PC-9 (cell line): ENCODE measurements at regions not wholly inside any gene's neighbourhood (a gene's known extent, or its start where the extent isn't known, plus 50 kb on each side); places are given as distances from the start of the nearest gene placed in this dataset.

Source experiments
- BruUV-seq: library from RNA; stranded (reverse); fragments of 400-500 nt; replicated peaks from 2 replicates; lab custom pipeline; 2021; lab: Mats Ljungman, UMichigan
- CTCF ChIA-PET: fragments of 300-600 bp; sonication (Branson Sonifier 250); formaldehyde crosslinking; loops from one replicate; lab custom pipeline; 2022; ENCODE audit warnings: antibody characterized with exemption; lab: Charles Lee
- POLR2A ChIA-PET: fragments of 300-600 bp; sonication (Branson Sonifier 250); formaldehyde crosslinking; loops from one replicate; lab custom pipeline; 2022; ENCODE audit warnings: antibody characterized with exemption; ENCODE audit not compliant: unreplicated experiment; lab: Charles Lee
- DNase-seq, 2 experiments: peaks; one replicate each; pipeline versions ENCODE4 v3.0.0 to v3.0.0-alpha.2; 2015 to 2022; ENCODE audit warnings: mixed read lengths in 1 of 2
- H2AFZ ChIP-seq: fragments of 200-600 bp; sonication (generic); 2 replicates; pipeline ENCODE4 v1.8.1; 2017; ENCODE audit warnings: antibody characterized with exemption
- H3F3A ChIP-seq: fragments of 200-600 bp; sonication (generic); 2 replicates; pipeline ENCODE4 v1.8.1; 2017; ENCODE audit warnings: antibody characterized with exemption, mild to moderate bottlenecking, low read depth; ENCODE audit not compliant: insufficient read depth
- H3K27ac ChIP-seq: fragments of 200-600 bp; sonication (generic); 2 replicates; pipeline ENCODE4 v1.6.1; 2016; ENCODE audit warnings: mixed run types
- H3K27me3 ChIP-seq: fragments of 200-600 bp; sonication (generic); 2 replicates; pipeline ENCODE4 v1.6.1; 2016; ENCODE audit warnings: low read depth, mixed run types; ENCODE audit not compliant: insufficient read depth
- H3K36me3 ChIP-seq: fragments of 200-600 bp; sonication (generic); 2 replicates; pipeline ENCODE4 v1.6.1; 2016; ENCODE audit warnings: low read depth, mixed run types
- H3K4me1 ChIP-seq: fragments of 200-600 bp; sonication (generic); replicated peaks from 2 replicates; pipeline ENCODE4 v1.6.1; 2016; ENCODE audit warnings: mixed run types; ENCODE audit not compliant: insufficient read depth
- H3K4me2 ChIP-seq: fragments of 200-600 bp; sonication (generic); 2 replicates; pipeline ENCODE4 v1.6.1; 2017; ENCODE audit warnings: mixed run types
- H3K4me3 ChIP-seq: fragments of 200-600 bp; sonication (generic); 2 replicates; pipeline ENCODE4 v1.6.1; 2016; ENCODE audit warnings: mixed run types
- H3K79me2 ChIP-seq: fragments of 200-600 bp; sonication (generic); 2 replicates; pipeline ENCODE4 v1.6.1; 2017; ENCODE audit warnings: low read depth, mixed run types
- H3K9me2 ChIP-seq: fragments of 200-600 bp; sonication (generic); 2 replicates; pipeline ENCODE4 v1.8.1; 2017; ENCODE audit warnings: mild to moderate bottlenecking; ENCODE audit not compliant: insufficient read depth
- H3K9me3 ChIP-seq: fragments of 200-600 bp; sonication (generic); 2 replicates; pipeline ENCODE4 v1.8.1; 2016; ENCODE audit warnings: low read depth; ENCODE audit not compliant: insufficient read depth
- H4K20me1 ChIP-seq: fragments of 200-600 bp; sonication (generic); 2 replicates; pipeline ENCODE4 v1.8.1; 2017; ENCODE audit not compliant: insufficient read depth
- CTCF ChIP-seq: fragments of 200-600 bp; sonication (generic); conservative IDR thresholded peaks from 2 replicates; pipeline ENCODE4 v1.6.1; 2017; ENCODE audit warnings: mixed run types, antibody characterized with exemption, mild to moderate bottlenecking, moderate library complexity
- EZH2 ChIP-seq: fragments of 200-600 bp; sonication (generic); IDR thresholded peaks from 2 replicates; pipeline ENCODE4 v1.8.0; 2017; ENCODE audit warnings: antibody characterized with exemption, low read depth
- intact Hi-C: fragments of 100-400 bp; cut with micrococcal nuclease; formaldehyde crosslinking; loops from one replicate; pipeline ENCODE4 v1.10.0; 2022; ENCODE audit not compliant: unreplicated experiment

GRCh38 chr5:89992201-89992600 lies 417.4 kb downstream of the CETN3 start:
- Histone ChIP-seq H3K27me3 (no peaks in the 10 kb centered on the region), H2AFZ (no peak overlapping the region), H3K4me3 (no peak overlapping the region), H3K4me2 (no peak overlapping the region), H4K20me1 (no peaks in the 10 kb centered on the region), H3F3A (no peaks in the 10 kb centered on the region), H3K79me2 (no peaks in the 10 kb centered on the region), H3K9me2 (no peaks in the 10 kb centered on the region), H3K36me3 (no peaks in the 10 kb centered on the region), H3K27ac (no peak overlapping the region), H3K9me3 (no peaks in the 10 kb centered on the region), H3K4me1 (no peaks in the 10 kb centered on the region)
- CTCF ChIA-PET, result no interaction called here
- intact Hi-C loops, result no loop called here
- POLR2A ChIA-PET, result no interaction called here
- TF ChIP-seq EZH2 (no peak), CTCF (no peak)
- BruUV-seq, result no TSS peak
- DNase-seq, result no peak

- Histone ChIP-seq H3K27ac (no peak overlapping the region), H3K9me2 (no peaks in the 10 kb centered on the region), H3K4me2 (no peak overlapping the region), H2AFZ (no peak overlapping the region), H3K4me3 (no peak overlapping the region), H3K27me3 (no peaks in the 10 kb centered on the region), H3K9me3 (no peaks in the 10 kb centered on the region), H3K36me3 (no peaks in the 10 kb centered on the region), H3K79me2 (no peaks in the 10 kb centered on the region), H4K20me1 (no peaks in the 10 kb centered on the region), H3F3A (no peaks in the 10 kb centered on the region), H3K4me1 (no peaks in the 10 kb centered on the region)
- CTCF ChIA-PET, result no interaction called here
- no peak for DNase-seq
- no TSS peak for BruUV-seq
- POLR2A ChIA-PET, result no interaction called here
- intact Hi-C loops, result no loop called here
- TF ChIP-seq EZH2, result no peak
- TF ChIP-seq CTCF, result no peak
Observed at GRCh38 chr5:89991592-89991991, 418.0 kb downstream of the CETN3 start.

- H3K4me1 ChIP-seq, result no peaks in the 10 kb centered on the region
- no peak overlapping the region for H3K4me2 ChIP-seq
- CTCF ChIA-PET, result no interaction called here
- H3K79me2 ChIP-seq, result no peaks in the 10 kb centered on the region
- POLR2A ChIA-PET, result interaction anchor here (0.5 to 0.6 kb wide), 2 partner anchors 42 to 107 kb away, joined by 3 to 6 read pairs; no protein-coding TSS in a partner anchor
- H3K4me3 ChIP-seq, result no peak overlapping the region
- H2AFZ ChIP-seq, result no peak overlapping the region
- H3K27me3 ChIP-seq, result no peaks in the 10 kb centered on the region
- H3K27ac ChIP-seq, result no peak overlapping the region
- no peak for DNase-seq
- no peaks in the 10 kb centered on the region for H3K9me2 ChIP-seq
- no TSS peak for BruUV-seq
- TF ChIP-seq CTCF, result no peak
- TF ChIP-seq EZH2, result no peak
- H4K20me1 ChIP-seq, result no peaks in the 10 kb centered on the region
- no peaks in the 10 kb centered on the region for H3K36me3 ChIP-seq
- H3F3A ChIP-seq, result no peaks in the 10 kb centered on the region
- H3K9me3 ChIP-seq, result no peaks in the 10 kb centered on the region
- intact Hi-C loops, result no loop called here
Observed at GRCh38 chr5:89989776-89990175, 419.8 kb downstream of the CETN3 start.
